GM12878 (cell line): ENCODE measurements at regions not wholly inside any gene's neighbourhood (a gene's known extent, or its start where the extent isn't known, plus 50 kb on each side); places are given as distances from the start of the nearest gene placed in this dataset.

ENCODE experiments used
- ATAC-seq: fragments of 200-7000 bp; cut with Tn5 transposase; 3 replicates; pipeline ENCODE4 v1.9.1; 2020; ENCODE audit warnings: mild to moderate bottlenecking, moderate library complexity
- BruUV-seq: library from RNA; stranded (reverse); fragments of 400-500 nt; replicated peaks from 2 replicates; lab custom pipeline; 2021; lab: Mats Ljungman, UMichigan
- CTCF ChIA-PET: fragments of 300-600 bp; sonication (Branson Sonifier 250); formaldehyde crosslinking; extraction: SDS; loops from one replicate; lab custom pipeline; 2021; ENCODE audit warnings: inconsistent platforms; lab: Yijun Ruan, JAX
- POLR2A ChIA-PET: fragments of 350-600 bp; formaldehyde crosslinking; extraction: SDS; loops from one replicate; lab custom pipeline; 2021; ENCODE audit warnings: inconsistent platforms; lab: Charles Lee
- RAD21 ChIA-PET: fragments of 300-600 bp; sonication (Branson Sonifier 250); formaldehyde crosslinking; loops from one replicate; lab custom pipeline; 2023; ENCODE audit warnings: antibody characterized with exemption; ENCODE audit not compliant: unreplicated experiment; lab: Charles Lee
- SMC1A ChIA-PET: fragments of 300-600 bp; sonication (Branson Sonifier 250); formaldehyde crosslinking; loops from one replicate; lab custom pipeline; 2023; ENCODE audit not compliant: unreplicated experiment, uncharacterized antibody; lab: Charles Lee
- DNase-seq: peaks from one replicate; pipeline ENCODE4 v3.0.0-alpha.2; 2011; ENCODE audit warnings: low read depth, low spot score
- FAIRE-seq: peaks from 3 replicates; lab custom pipeline; 2011; peaks lifted over from hg19 to GRCh38; lab: Jason Lieb, UNC
- H2AFZ ChIP-seq: 2 replicates; pipeline ENCODE4 v1.6.0; 2011; ENCODE audit warnings: low read depth, low read length, control low read depth; ENCODE audit not compliant: control insufficient read depth
- H3K27ac ChIP-seq: 2 replicates; pipeline ENCODE4 v1.5.1; 2011; ENCODE audit warnings: control low read depth; ENCODE audit not compliant: control insufficient read depth, insufficient read depth
- H3K27me3 ChIP-seq, 2 experiments: replicated peaks in 1 of 2; 2 replicates each; pipeline versions ENCODE4 v1.6.0 to v1.6.1; 2011; ENCODE audit warnings: low read length in 1 of 2; ENCODE audit not compliant: control insufficient read depth in 2 of 2, insufficient read depth in 2 of 2
- H3K36me3 ChIP-seq, 2 experiments: 2 replicates each; pipeline ENCODE4 v1.5.1; 2011; ENCODE audit warnings: low read length in 1 of 2; ENCODE audit not compliant: control insufficient read depth in 2 of 2, insufficient read depth in 2 of 2
- H3K4me1 ChIP-seq: 2 replicates; pipeline ENCODE4 v1.6.1; 2011; ENCODE audit warnings: mild to moderate bottlenecking, low read length, moderate library complexity, mixed read lengths; ENCODE audit not compliant: control insufficient read depth, insufficient read depth
- H3K4me2 ChIP-seq: 2 replicates; pipeline ENCODE4 v1.6.0; 2011; ENCODE audit warnings: control low read depth; ENCODE audit not compliant: control insufficient read depth, insufficient read depth
- H3K4me3 ChIP-seq: fragments of 200-600 bp; sonication (generic); 2 replicates; pipeline ENCODE4 v1.5.1; 2016
- H3K79me2 ChIP-seq: 2 replicates; pipeline ENCODE4 v1.6.0; 2011; ENCODE audit warnings: low read length; ENCODE audit not compliant: control insufficient read depth, insufficient read depth
- H3K9ac ChIP-seq: 2 replicates; pipeline ENCODE4 v1.8.0; 2011; ENCODE audit warnings: low read length, control low read depth, mixed read lengths; ENCODE audit not compliant: control insufficient read depth, insufficient read depth
- H3K9me3 ChIP-seq: replicated peaks from 3 replicates; pipeline ENCODE4 v1.5.1; 2011; ENCODE audit warnings: mild to moderate bottlenecking, low read length; ENCODE audit not compliant: control insufficient read depth, insufficient read depth
- H4K20me1 ChIP-seq: 2 replicates; pipeline ENCODE4 v1.6.0; 2011; ENCODE audit not compliant: control insufficient read depth, insufficient read depth
- BRCA1 ChIP-seq: IDR thresholded peaks from 2 replicates; pipeline ENCODE4 v1.6.1; 2011; ENCODE audit warnings: low read depth, low read length, improper control_type of control experiment
- HDGF ChIP-seq: fragments of 450-650 bp; IDR thresholded peaks from 2 replicates; pipeline ENCODE4 v1.6.1; 2016; ENCODE audit warnings: antibody characterized with exemption
- PKNOX1 ChIP-seq: fragments of 450-650 bp; IDR thresholded peaks from 2 replicates; pipeline ENCODE4 v1.6.1; 2016; ENCODE audit warnings: mild to moderate bottlenecking
- SKIL ChIP-seq: fragments of 450-650 bp; IDR thresholded peaks from 2 replicates; pipeline ENCODE4 v1.6.1; 2017; ENCODE audit warnings: mild to moderate bottlenecking, low read depth, inconsistent platforms; ENCODE audit not compliant: poor library complexity, severe bottlenecking
- TCF12 ChIP-seq: IDR thresholded peaks from 2 replicates; pipeline ENCODE4 v1.6.1; 2011; ENCODE audit warnings: low read depth, mild to moderate bottlenecking, low read length
- ZBTB40 ChIP-seq: fragments of 450-650 bp; IDR thresholded peaks from 2 replicates; pipeline ENCODE4 v1.6.1; 2016; ENCODE audit warnings: mild to moderate bottlenecking, moderate library complexity, borderline replicate concordance
- ZNF24 ChIP-seq: fragments of 450-650 bp; IDR thresholded peaks from 2 replicates; pipeline ENCODE4 v1.6.1; 2017; ENCODE audit warnings: antibody characterized with exemption, mild to moderate bottlenecking
- WGBS: methylation state at CpG from one replicate; pipeline ENCODE4 v1.1.6; 2016; ENCODE audit warnings: low lambda C conversion rate; ENCODE audit not compliant: insufficient replicate concordance, insufficient coverage; ENCODE audit errors: missing lambda C conversion rate; 5-methylcytosine and 5-hydroxymethylcytosine counted together
- in situ Hi-C: fragments of 300-500 bp; cut with MboI; formaldehyde crosslinking; loops from 9 replicates; pipeline ENCODE4 v1.14.3; 2018; ENCODE audit warnings: mixed read lengths
- intact Hi-C: fragments of 100-400 bp; cut with micrococcal nuclease; formaldehyde crosslinking; loops from one replicate; pipeline ENCODE4 v1.14.2; 2022; ENCODE audit not compliant: unreplicated experiment

GRCh38 chr3:87979527-87979926, 79.3 kb downstream of the CGGBP1 start (continued):
- TF ChIP-seq SKIL = no peak
- TF ChIP-seq ZBTB40 = no peak
- no peak for TF ChIP-seq HDGF

- Histone ChIP-seq H3K27ac (no peak overlapping the region), H3K9me3 (no peaks in the 10 kb centered on the region), H3K4me2 (no peak overlapping the region), H3K27me3 (no peaks in the 10 kb centered on the region; a peak in 1 of 4 replicates), H4K20me1 (no peaks in the 10 kb centered on the region), H3K4me1 (no peaks in the 10 kb centered on the region), H3K4me3 (no peak overlapping the region), H3K36me3 (no peaks in the 10 kb centered on the region), H3K79me2 (no peaks in the 10 kb centered on the region), H2AFZ (no peak overlapping the region), H3K9ac (no peak overlapping the region)
- in situ Hi-C loops (no loop called here), intact Hi-C loops (no loop called here)
- ATAC-seq = no peak
- CTCF ChIA-PET = interaction anchor here (0.6 to 2.3 kb wide), 3 partner anchors 10 to 627 kb away, joined by 3 to 8 read pairs (median 3); no protein-coding TSS in a partner anchor
- 0% methylated on average over 1 of the region's 1 CpG for WGBS
- no TSS peak for BruUV-seq
- TF ChIP-seq PKNOX1 = no peak
- no peak for TF ChIP-seq ZNF24
- TF ChIP-seq TCF12 = no peak
- no peak for TF ChIP-seq BRCA1
- RAD21 ChIA-PET = no interaction called here
- SMC1A ChIA-PET = no interaction called here
- POLR2A ChIA-PET = interaction anchor here (0.7 kb wide), 1 partner anchor 67 kb away, joined by 3 read pairs; no protein-coding TSS in a partner anchor
- FAIRE-seq = no peak
- no peak for DNase-seq
These were observed 81.0 kb downstream of the CGGBP1 start for GRCh38 chr3:87977765-87978164.
